PC-9 (cell line): ENCODE measurements at regions not wholly inside any gene's neighbourhood (a gene's known extent, or its start where the extent isn't known, plus 50 kb on each side); places are given as distances from the start of the nearest gene placed in this dataset.

Source experiments
- EZH2 ChIP-seq: fragments of 200-600 bp; sonication (generic); IDR thresholded peaks from 2 replicates; pipeline ENCODE4 v1.8.0; 2017; ENCODE audit warnings: antibody characterized with exemption, low read depth
- TF ChIP-seq, protein P1 (sequence below): fragments of 200-600 bp; sonication (generic); conservative IDR thresholded peaks from 2 replicates; pipeline ENCODE4 v1.6.1; 2017; ENCODE audit warnings: mixed run types, antibody characterized with exemption, mild to moderate bottlenecking, moderate library complexity

- TF ChIP-seq, protein P1, sequence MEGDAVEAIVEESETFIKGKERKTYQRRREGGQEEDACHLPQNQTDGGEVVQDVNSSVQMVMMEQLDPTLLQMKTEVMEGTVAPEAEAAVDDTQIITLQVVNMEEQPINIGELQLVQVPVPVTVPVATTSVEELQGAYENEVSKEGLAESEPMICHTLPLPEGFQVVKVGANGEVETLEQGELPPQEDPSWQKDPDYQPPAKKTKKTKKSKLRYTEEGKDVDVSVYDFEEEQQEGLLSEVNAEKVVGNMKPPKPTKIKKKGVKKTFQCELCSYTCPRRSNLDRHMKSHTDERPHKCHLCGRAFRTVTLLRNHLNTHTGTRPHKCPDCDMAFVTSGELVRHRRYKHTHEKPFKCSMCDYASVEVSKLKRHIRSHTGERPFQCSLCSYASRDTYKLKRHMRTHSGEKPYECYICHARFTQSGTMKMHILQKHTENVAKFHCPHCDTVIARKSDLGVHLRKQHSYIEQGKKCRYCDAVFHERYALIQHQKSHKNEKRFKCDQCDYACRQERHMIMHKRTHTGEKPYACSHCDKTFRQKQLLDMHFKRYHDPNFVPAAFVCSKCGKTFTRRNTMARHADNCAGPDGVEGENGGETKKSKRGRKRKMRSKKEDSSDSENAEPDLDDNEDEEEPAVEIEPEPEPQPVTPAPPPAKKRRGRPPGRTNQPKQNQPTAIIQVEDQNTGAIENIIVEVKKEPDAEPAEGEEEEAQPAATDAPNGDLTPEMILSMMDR, result peak; percentile 83
- TF ChIP-seq EZH2, result no peak
Measured at GRCh38 chr21:35840197-35840799, 220.0 kb downstream of the SETD4 start.
